ENCODE measurements at regions not wholly inside any gene's neighbourhood (a gene's known extent, or its start where the extent isn't known, plus 50 kb on each side); places are given as distances from the start of the nearest gene placed in this dataset.

DNA sequence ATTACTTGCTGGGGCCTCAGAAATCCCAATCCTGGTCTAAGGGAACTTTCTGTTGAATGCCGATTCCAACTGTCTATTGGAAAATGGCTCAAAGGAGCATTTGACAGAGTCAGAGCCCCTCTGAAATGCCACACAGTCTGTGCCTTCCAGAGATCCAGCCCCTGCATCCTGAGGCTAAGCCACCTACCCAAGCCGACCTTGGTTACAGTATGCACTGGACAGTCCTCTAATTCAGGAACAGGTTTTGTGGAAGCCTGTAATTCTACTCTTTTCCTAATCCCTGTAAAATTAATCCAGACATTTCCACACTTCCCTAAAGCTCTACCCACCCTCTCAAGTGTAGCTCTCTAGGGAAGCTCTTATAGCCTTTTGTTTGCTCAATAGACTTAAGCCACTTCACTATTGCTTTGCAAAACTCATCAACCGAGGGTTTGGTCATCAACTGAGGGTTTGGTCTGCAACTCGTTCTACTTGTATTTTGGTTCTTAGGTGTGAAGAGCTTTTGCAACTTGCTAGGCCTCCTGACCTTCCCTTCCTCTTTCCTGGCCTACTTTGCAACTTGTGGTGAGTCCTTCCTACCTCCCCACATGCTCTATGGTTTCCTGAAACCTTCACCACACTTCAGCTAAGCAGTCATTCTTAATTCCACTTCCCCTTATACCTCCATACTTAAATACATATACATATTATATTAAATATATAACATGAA is 364.8 kb downstream of the SFMBT2 start:
- H3K27me3 ChIP-seq = no peaks in the 10 kb centered on the region
- H3K9me3 ChIP-seq = no peaks in the 10 kb centered on the region
- H3K4me1 ChIP-seq = no peaks in the 10 kb centered on the region
- H3K9ac ChIP-seq (ENCODE audit: low read depth in 2 of 2, low read length in 2 of 2) = no peak overlapping the region
- no peaks in the 10 kb centered on the region for H3K36me3 ChIP-seq
- no peak for DNase-seq
- H3K4me3 ChIP-seq = no peak overlapping the region
- H3K27ac ChIP-seq = no peak overlapping the region
- TF ChIP-seq, protein P1, sequence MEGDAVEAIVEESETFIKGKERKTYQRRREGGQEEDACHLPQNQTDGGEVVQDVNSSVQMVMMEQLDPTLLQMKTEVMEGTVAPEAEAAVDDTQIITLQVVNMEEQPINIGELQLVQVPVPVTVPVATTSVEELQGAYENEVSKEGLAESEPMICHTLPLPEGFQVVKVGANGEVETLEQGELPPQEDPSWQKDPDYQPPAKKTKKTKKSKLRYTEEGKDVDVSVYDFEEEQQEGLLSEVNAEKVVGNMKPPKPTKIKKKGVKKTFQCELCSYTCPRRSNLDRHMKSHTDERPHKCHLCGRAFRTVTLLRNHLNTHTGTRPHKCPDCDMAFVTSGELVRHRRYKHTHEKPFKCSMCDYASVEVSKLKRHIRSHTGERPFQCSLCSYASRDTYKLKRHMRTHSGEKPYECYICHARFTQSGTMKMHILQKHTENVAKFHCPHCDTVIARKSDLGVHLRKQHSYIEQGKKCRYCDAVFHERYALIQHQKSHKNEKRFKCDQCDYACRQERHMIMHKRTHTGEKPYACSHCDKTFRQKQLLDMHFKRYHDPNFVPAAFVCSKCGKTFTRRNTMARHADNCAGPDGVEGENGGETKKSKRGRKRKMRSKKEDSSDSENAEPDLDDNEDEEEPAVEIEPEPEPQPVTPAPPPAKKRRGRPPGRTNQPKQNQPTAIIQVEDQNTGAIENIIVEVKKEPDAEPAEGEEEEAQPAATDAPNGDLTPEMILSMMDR (IDR thresholded peaks at IDR 0.05) = no peak
- intact Hi-C loops (cut with DNase I) = no loop called here

DNA sequence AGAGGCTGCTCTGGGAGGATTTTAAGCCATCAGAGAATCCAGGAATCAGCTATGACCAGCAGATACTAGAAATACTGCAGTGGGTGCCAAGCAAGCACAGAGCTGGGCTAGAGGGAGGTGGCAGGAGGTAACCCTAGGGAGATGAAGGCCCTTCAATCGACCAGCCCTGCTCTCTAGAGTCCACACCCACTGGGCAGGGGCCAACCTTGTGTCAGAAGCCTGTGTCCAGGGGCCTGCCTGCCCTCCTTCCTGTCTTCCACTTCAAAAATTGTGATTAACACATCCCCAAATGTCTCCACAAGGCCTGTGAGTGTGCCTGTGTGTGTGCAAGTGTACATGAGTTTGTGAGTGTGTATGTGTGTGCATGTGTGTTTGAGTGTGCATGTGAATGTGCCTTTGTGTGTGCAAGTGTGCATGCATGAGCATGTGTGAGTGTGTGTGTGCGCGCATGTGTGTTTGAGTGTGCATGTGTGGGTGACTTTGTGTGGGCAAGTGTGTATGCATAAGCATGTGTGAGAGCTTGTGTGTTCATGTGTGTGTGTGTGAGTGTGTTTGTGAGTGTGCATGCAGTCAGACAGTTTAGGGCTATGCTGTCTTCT is 367.7 kb downstream of the SFMBT2 start:
- Histone ChIP-seq H3K36me3 (no peaks in the 10 kb centered on the region), H3K4me3 (no peak overlapping the region), H3K27me3 (no peaks in the 10 kb centered on the region), H3K4me1 (no peaks in the 10 kb centered on the region), H3K27ac (no peak overlapping the region), H3K9me3 (no peaks in the 10 kb centered on the region), H3K9ac (ENCODE audit: low read depth in 2 of 2, low read length in 2 of 2) (no peak overlapping the region)
- intact Hi-C loops (cut with DNase I) = no loop called here
- TF ChIP-seq, protein P1 (IDR thresholded peaks at IDR 0.05) = no peak
- no peak for DNase-seq

DNA sequence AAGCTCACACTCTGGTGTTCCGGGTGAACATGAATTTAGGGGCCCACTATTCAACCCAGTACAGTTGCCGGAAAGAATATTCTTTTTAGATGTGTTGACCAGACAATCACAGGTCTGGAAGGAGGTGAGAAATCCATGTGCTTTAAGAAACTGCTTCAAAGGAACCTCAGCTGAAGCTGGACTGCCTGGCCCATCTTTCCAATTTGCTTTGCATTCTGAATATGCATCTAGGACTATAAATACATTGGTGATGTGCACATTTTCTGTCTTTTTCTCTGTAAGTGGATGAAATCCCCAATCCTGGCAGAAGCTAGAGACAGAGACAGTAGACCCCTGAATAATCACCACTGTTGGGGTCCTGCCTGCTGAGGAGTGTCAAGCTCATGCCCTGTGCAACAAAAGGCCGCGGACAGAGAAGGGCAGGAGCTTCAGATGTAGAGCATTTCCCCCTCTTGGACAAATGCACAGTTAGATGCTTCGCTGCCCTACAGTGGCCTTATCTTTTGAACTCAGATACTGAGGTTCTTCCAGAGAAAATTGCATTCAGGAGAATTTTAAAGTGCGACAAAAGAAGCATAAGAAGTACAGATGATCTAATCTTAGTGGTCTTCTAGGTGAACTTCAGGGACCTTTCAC is 368.3 kb downstream of the SFMBT2 start:
- Histone ChIP-seq H3K36me3 (no peaks in the 10 kb centered on the region), H3K9ac (ENCODE audit: low read depth in 2 of 2, low read length in 2 of 2) (no peak overlapping the region), H3K4me3 (no peak overlapping the region), H3K27ac (no peak overlapping the region), H3K27me3 (no peaks in the 10 kb centered on the region), H3K4me1 (no peaks in the 10 kb centered on the region), H3K9me3 (no peaks in the 10 kb centered on the region)
- no peak for DNase-seq
- TF ChIP-seq, protein P1 (IDR thresholded peaks at IDR 0.05) = no peak
- intact Hi-C loops (cut with DNase I) = no loop called here

DNA sequence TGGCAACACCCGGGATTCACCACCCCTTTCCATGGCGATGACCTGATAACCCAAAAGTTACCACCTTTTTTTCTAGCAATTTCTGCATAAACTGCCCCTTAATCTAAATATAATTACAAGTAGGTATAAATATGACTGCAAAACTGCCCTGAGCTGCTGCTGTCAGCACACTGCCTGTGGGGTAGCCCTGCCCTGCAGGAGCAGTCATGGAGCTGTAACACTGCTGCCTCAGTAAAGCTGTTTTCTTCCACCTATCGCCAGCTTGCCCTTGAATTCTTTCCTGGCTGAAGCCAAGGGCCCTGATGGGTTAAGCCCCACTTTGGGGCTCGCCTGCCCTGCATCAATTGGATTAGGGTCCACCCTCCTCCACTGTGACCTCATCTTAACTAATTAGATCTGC is 368.8 kb downstream of the SFMBT2 start:
- Histone ChIP-seq H3K27me3 (no peaks in the 10 kb centered on the region), H3K9ac (ENCODE audit: low read depth in 2 of 2, low read length in 2 of 2) (no peak overlapping the region), H3K4me3 (no peak overlapping the region), H3K9me3 (no peaks in the 10 kb centered on the region), H3K4me1 (no peaks in the 10 kb centered on the region), H3K27ac (no peak overlapping the region), H3K36me3 (no peaks in the 10 kb centered on the region)
- DNase-seq = no peak
- intact Hi-C loops (cut with DNase I) = no loop called here
- TF ChIP-seq, protein P1 (IDR thresholded peaks at IDR 0.05) = no peak

DNA sequence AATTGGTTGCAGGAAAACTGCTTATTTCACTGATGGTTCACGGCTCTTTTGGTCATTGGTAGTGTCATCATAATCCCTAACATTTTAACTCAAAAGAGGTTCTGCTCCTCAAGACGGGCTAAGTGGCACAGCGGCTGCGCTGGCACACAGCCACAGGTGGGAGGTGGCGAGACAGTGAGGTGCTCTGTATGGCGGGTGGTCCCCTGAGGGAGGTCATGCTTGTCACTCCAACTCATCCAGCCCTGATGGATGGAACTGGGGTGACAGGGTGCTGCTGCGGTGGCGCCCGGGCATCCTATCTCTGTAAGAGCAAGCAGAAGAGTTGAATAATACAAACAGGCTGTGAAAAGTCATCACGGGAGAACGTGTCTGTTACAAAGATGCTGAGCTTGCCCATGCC is 370.2 kb downstream of the SFMBT2 start:
- Histone ChIP-seq H3K4me1 (no peaks in the 10 kb centered on the region), H3K27me3 (no peaks in the 10 kb centered on the region), H3K9ac (ENCODE audit: low read depth in 2 of 2, low read length in 2 of 2) (no peak overlapping the region), H3K27ac (no peak overlapping the region), H3K4me3 (no peak overlapping the region), H3K36me3 (no peaks in the 10 kb centered on the region), H3K9me3 (no peaks in the 10 kb centered on the region)
- DNase-seq = no peak
- TF ChIP-seq, protein P1 (IDR thresholded peaks at IDR 0.05) = no peak
- intact Hi-C loops (cut with DNase I) = no loop called here
